ENCODE measurements at regions not wholly inside any gene's neighbourhood (a gene's known extent, or its start where the extent isn't known, plus 50 kb on each side); places are given as distances from the start of the nearest gene placed in this dataset.

- TF ChIP-seq NPAS2 (CRISPR knock-in tag; IDR thresholded peaks at IDR 0.05; ENCODE audit: borderline replicate concordance) (no peak), HNF4G (IDR thresholded peaks at IDR 0.05; ENCODE audit: borderline replicate concordance, low read depth, low read length) (no peak), HNF4G (CRISPR knock-in tag; IDR thresholded peaks at IDR 0.05; ENCODE audit: borderline replicate concordance, low read depth) (no peak), CTCF (CRISPR knock-in tag; IDR thresholded peaks at IDR 0.05) (no peak), JUN (CRISPR knock-in tag; IDR thresholded peaks at IDR 0.05) (no peak), E2F1 (CRISPR knock-in tag; IDR thresholded peaks at IDR 0.05) (no peak), NKX3-1 (CRISPR knock-in tag; IDR thresholded peaks at IDR 0.05) (no peak), TCF7 (IDR thresholded peaks at IDR 0.05; ENCODE audit: low read depth) (no peak), EZH2 (conservative IDR thresholded peaks at IDR 0.05; ENCODE audit: low read depth, low read length) (no peak), POLR2A (IDR thresholded peaks at IDR 0.05; ENCODE audit: insufficient read depth in 1 of 2, low read depth in 2 of 2, low read length in 2 of 2) (no peak), BHLHE40 (IDR thresholded peaks at IDR 0.05; ENCODE audit: low read length) (no peak)
- TF ChIP-seq, protein P1, sequence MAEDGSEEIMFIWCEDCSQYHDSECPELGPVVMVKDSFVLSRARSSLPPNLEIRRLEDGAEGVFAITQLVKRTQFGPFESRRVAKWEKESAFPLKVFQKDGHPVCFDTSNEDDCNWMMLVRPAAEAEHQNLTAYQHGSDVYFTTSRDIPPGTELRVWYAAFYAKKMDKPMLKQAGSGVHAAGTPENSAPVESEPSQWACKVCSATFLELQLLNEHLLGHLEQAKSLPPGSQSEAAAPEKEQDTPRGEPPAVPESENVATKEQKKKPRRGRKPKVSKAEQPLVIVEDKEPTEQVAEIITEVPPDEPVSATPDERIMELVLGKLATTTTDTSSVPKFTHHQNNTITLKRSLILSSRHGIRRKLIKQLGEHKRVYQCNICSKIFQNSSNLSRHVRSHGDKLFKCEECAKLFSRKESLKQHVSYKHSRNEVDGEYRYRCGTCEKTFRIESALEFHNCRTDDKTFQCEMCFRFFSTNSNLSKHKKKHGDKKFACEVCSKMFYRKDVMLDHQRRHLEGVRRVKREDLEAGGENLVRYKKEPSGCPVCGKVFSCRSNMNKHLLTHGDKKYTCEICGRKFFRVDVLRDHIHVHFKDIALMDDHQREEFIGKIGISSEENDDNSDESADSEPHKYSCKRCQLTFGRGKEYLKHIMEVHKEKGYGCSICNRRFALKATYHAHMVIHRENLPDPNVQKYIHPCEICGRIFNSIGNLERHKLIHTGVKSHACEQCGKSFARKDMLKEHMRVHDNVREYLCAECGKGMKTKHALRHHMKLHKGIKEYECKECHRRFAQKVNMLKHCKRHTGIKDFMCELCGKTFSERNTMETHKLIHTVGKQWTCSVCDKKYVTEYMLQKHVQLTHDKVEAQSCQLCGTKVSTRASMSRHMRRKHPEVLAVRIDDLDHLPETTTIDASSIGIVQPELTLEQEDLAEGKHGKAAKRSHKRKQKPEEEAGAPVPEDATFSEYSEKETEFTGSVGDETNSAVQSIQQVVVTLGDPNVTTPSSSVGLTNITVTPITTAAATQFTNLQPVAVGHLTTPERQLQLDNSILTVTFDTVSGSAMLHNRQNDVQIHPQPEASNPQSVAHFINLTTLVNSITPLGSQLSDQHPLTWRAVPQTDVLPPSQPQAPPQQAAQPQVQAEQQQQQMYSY (CRISPR knock-in tag; IDR thresholded peaks at IDR 0.05), result no peak
- TF ChIP-seq, protein P2, sequence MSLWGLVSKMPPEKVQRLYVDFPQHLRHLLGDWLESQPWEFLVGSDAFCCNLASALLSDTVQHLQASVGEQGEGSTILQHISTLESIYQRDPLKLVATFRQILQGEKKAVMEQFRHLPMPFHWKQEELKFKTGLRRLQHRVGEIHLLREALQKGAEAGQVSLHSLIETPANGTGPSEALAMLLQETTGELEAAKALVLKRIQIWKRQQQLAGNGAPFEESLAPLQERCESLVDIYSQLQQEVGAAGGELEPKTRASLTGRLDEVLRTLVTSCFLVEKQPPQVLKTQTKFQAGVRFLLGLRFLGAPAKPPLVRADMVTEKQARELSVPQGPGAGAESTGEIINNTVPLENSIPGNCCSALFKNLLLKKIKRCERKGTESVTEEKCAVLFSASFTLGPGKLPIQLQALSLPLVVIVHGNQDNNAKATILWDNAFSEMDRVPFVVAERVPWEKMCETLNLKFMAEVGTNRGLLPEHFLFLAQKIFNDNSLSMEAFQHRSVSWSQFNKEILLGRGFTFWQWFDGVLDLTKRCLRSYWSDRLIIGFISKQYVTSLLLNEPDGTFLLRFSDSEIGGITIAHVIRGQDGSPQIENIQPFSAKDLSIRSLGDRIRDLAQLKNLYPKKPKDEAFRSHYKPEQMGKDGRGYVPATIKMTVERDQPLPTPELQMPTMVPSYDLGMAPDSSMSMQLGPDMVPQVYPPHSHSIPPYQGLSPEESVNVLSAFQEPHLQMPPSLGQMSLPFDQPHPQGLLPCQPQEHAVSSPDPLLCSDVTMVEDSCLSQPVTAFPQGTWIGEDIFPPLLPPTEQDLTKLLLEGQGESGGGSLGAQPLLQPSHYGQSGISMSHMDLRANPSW (CRISPR knock-in tag; IDR thresholded peaks at IDR 0.05; ENCODE audit: borderline replicate concordance), result no peak
- TF ChIP-seq, protein P3, sequence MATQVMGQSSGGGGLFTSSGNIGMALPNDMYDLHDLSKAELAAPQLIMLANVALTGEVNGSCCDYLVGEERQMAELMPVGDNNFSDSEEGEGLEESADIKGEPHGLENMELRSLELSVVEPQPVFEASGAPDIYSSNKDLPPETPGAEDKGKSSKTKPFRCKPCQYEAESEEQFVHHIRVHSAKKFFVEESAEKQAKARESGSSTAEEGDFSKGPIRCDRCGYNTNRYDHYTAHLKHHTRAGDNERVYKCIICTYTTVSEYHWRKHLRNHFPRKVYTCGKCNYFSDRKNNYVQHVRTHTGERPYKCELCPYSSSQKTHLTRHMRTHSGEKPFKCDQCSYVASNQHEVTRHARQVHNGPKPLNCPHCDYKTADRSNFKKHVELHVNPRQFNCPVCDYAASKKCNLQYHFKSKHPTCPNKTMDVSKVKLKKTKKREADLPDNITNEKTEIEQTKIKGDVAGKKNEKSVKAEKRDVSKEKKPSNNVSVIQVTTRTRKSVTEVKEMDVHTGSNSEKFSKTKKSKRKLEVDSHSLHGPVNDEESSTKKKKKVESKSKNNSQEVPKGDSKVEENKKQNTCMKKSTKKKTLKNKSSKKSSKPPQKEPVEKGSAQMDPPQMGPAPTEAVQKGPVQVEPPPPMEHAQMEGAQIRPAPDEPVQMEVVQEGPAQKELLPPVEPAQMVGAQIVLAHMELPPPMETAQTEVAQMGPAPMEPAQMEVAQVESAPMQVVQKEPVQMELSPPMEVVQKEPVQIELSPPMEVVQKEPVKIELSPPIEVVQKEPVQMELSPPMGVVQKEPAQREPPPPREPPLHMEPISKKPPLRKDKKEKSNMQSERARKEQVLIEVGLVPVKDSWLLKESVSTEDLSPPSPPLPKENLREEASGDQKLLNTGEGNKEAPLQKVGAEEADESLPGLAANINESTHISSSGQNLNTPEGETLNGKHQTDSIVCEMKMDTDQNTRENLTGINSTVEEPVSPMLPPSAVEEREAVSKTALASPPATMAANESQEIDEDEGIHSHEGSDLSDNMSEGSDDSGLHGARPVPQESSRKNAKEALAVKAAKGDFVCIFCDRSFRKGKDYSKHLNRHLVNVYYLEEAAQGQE (IDR thresholded peaks at IDR 0.05; ENCODE audit: borderline replicate concordance in 1 of 2, low read depth in 1 of 2, low read length in 2 of 2), result no peak
- TF ChIP-seq, protein P4, sequence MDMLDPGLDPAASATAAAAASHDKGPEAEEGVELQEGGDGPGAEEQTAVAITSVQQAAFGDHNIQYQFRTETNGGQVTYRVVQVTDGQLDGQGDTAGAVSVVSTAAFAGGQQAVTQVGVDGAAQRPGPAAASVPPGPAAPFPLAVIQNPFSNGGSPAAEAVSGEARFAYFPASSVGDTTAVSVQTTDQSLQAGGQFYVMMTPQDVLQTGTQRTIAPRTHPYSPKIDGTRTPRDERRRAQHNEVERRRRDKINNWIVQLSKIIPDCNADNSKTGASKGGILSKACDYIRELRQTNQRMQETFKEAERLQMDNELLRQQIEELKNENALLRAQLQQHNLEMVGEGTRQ (IDR thresholded peaks at IDR 0.05; ENCODE audit: low read depth, low read length), result no peak
- TF ChIP-seq, protein P4 (CRISPR knock-in tag; IDR thresholded peaks at IDR 0.05; ENCODE audit: borderline replicate concordance), result no peak
These were observed 293.1 kb upstream of the SEMA3C start for GRCh38 chr7:81211934-81212320.

Data from HepG2 (cell line).